SK-N-SH (cell line): ENCODE measurements at regions not wholly inside any gene's neighbourhood (a gene's known extent, or its start where the extent isn't known, plus 50 kb on each side); places are given as distances from the start of the nearest gene placed in this dataset.

Source experiments
- CTCF ChIA-PET: fragments of 300-600, 350-600 bp; formaldehyde crosslinking; extraction: SDS; loops from one replicate; lab custom pipeline; 2021; lab: Yijun Ruan, JAX
- POLR2A ChIA-PET: fragments of 350-600 bp; sonication (Branson Sonifier 250); formaldehyde crosslinking; extraction: SDS; loops from one replicate; lab custom pipeline; 2020; ENCODE audit warnings: antibody characterized with exemption, inconsistent platforms; lab: Yijun Ruan, JAX
- DNase-seq: peaks from one replicate; pipeline ENCODE4 v3.0.0; 2012
- H2AFZ ChIP-seq: fragments of 200-600 bp; sonication (generic); 2 replicates; pipeline ENCODE4 v1.8.1; 2016; ENCODE audit warnings: antibody characterized with exemption, mild to moderate bottlenecking, low read depth
- H3F3A ChIP-seq: fragments of 200-600 bp; sonication (generic); replicated peaks from 2 replicates; pipeline ENCODE3; 2016; ENCODE audit warnings: antibody characterized with exemption, mild to moderate bottlenecking; ENCODE audit not compliant: insufficient read depth
- H3K27ac ChIP-seq, 2 experiments: fragments of 200-500 bp in 1 of 2; fragments of 200-600 bp in 1 of 2; sonication (Bioruptor generic) in 1 of 2; sonication (generic), shearing (Covaris generic) in 1 of 2; 2 replicates each; pipeline versions ENCODE4 v1.5.1 to v1.6.1; 2014 to 2016; ENCODE audit warnings: low read depth in 2 of 2, inconsistent platforms in 1 of 2, low read length in 1 of 2, mild to moderate bottlenecking in 1 of 2, mixed read lengths in 1 of 2
- H3K27me3 ChIP-seq: fragments of 200-600 bp; sonication (generic), shearing (Covaris generic); 2 replicates; pipeline ENCODE4 v1.6.1; 2016; ENCODE audit warnings: mixed run types; ENCODE audit not compliant: insufficient read depth
- H3K36me3 ChIP-seq, 2 experiments: fragments of 200-500 bp in 1 of 2; fragments of 200-600 bp in 1 of 2; sonication (Bioruptor generic) in 1 of 2; sonication (generic) in 1 of 2; replicated peaks in 1 of 2; 2 replicates each; pipeline versions ENCODE3 to v1.5.1; 2014 to 2016; ENCODE audit warnings: low read length in 1 of 2, mild to moderate bottlenecking in 1 of 2; ENCODE audit not compliant: insufficient read depth in 2 of 2, control insufficient read depth in 1 of 2
- H3K4me1 ChIP-seq, 2 experiments: fragments of 200-500 bp in 1 of 2; fragments of 200-600 bp in 1 of 2; sonication (Bioruptor generic) in 1 of 2; sonication (generic), shearing (Covaris generic) in 1 of 2; 2 replicates each; pipeline versions ENCODE4 v1.5.1 to v1.6.1; 2014 to 2016; ENCODE audit warnings: low read depth in 1 of 2, low read length in 1 of 2, mixed run types in 1 of 2; ENCODE audit not compliant: insufficient read depth in 2 of 2, control insufficient read depth in 1 of 2
- H3K4me2 ChIP-seq: fragments of 200-600 bp; sonication (generic), shearing (Covaris generic); 2 replicates; pipeline ENCODE4 v1.6.1; 2017; ENCODE audit warnings: mixed run types
- H3K4me3 ChIP-seq, 2 experiments: fragments of 200-500 bp in 1 of 2; fragments of 200-600 bp in 1 of 2; sonication (Bioruptor generic) in 1 of 2; sonication (generic), shearing (Covaris generic) in 1 of 2; 2 replicates each; pipeline versions ENCODE4 v1.5.1 to v1.8.1; 2014 to 2016; ENCODE audit warnings: low read depth in 2 of 2, inconsistent platforms in 1 of 2, low read length in 1 of 2, mild to moderate bottlenecking in 1 of 2, mixed read lengths in 1 of 2, moderate library complexity in 1 of 2
- H3K79me2 ChIP-seq: fragments of 200-600 bp; sonication (generic); 2 replicates; pipeline ENCODE4 v1.8.1; 2017; ENCODE audit warnings: mild to moderate bottlenecking; ENCODE audit not compliant: insufficient read depth
- H3K9ac ChIP-seq: fragments of 200-600 bp; sonication (generic); 2 replicates; pipeline ENCODE4 v1.6.1; 2017; ENCODE audit warnings: mixed run types
- H3K9me2 ChIP-seq: fragments of 200-600 bp; sonication (generic); 2 replicates; pipeline ENCODE4 v1.6.1; 2017; ENCODE audit warnings: mixed run types
- H3K9me3 ChIP-seq: fragments of 200-600 bp; sonication (generic); 2 replicates; pipeline ENCODE4 v1.6.1; 2017; ENCODE audit warnings: mixed run types, mild to moderate bottlenecking, moderate library complexity
- H4K20me1 ChIP-seq: fragments of 200-600 bp; sonication (generic); 2 replicates; pipeline ENCODE4 v1.6.1; 2017; ENCODE audit warnings: mild to moderate bottlenecking, mixed run types; ENCODE audit not compliant: insufficient read depth
- EP300 ChIP-seq, 2 experiments: IDR thresholded peaks; 2 replicates each; pipeline versions ENCODE4 v1.4.0 to v1.6.1; 2012; ENCODE audit warnings: borderline replicate concordance in 1 of 2, low read depth in 1 of 2, low read length in 1 of 2
- EZH2phosphoT487 ChIP-seq: fragments of 200-600 bp; sonication (generic); IDR thresholded peaks from 2 replicates; pipeline ENCODE4 v1.6.1; 2017; ENCODE audit warnings: low read depth, mixed run types, mild to moderate bottlenecking, antibody characterized with exemption, moderate library complexity, borderline replicate concordance
- FOXJ3 ChIP-seq: sonication (generic); formaldehyde crosslinking; IDR thresholded peaks from 2 replicates; pipeline ENCODE4 v1.5.1; 2020; ENCODE audit warnings: mild to moderate bottlenecking, missing genetic modification reagents
- FOXM1 ChIP-seq: IDR thresholded peaks from 2 replicates; pipeline ENCODE4 v1.4.0; 2012; ENCODE audit warnings: low read depth, mild to moderate bottlenecking
- GATA2 ChIP-seq: sonication (generic); formaldehyde crosslinking; IDR thresholded peaks from 2 replicates; pipeline ENCODE4 v1.5.0; 2020; ENCODE audit warnings: mild to moderate bottlenecking, missing genetic modification reagents
- IRF3 ChIP-seq: fragments of 150-350 bp; IDR thresholded peaks from 2 replicates; pipeline ENCODE4 v1.6.1; 2016; ENCODE audit warnings: mild to moderate bottlenecking, low read depth, low read length
- MAX ChIP-seq: IDR thresholded peaks from 2 replicates; pipeline ENCODE4 v1.4.0; 2012; ENCODE audit warnings: low read depth
- MEF2A ChIP-seq: IDR thresholded peaks from 2 replicates; pipeline ENCODE4 v1.4.0; 2012; ENCODE audit warnings: low read depth, borderline replicate concordance
- NFIC ChIP-seq: IDR thresholded peaks from 2 replicates; pipeline ENCODE4 v1.4.0; 2012; ENCODE audit warnings: borderline replicate concordance
- RCOR1 ChIP-seq: fragments of 150-350 bp; IDR thresholded peaks from 2 replicates; pipeline ENCODE4 v1.6.1; 2017; ENCODE audit warnings: antibody characterized with exemption, low read length
- RFX5 ChIP-seq: IDR thresholded peaks from 2 replicates; pipeline ENCODE4 v1.6.1; 2012; ENCODE audit warnings: mild to moderate bottlenecking, improper control_type of control experiment, low read length
- RXRA ChIP-seq: IDR thresholded peaks from 2 replicates; pipeline ENCODE4 v1.4.0; 2012; ENCODE audit warnings: low read depth, mild to moderate bottlenecking, borderline replicate concordance
- TAF1 ChIP-seq: IDR thresholded peaks from 2 replicates; pipeline ENCODE4 v1.6.1; 2012; ENCODE audit warnings: low read depth, mild to moderate bottlenecking, low read length, moderate library complexity, borderline replicate concordance
- TCF12 ChIP-seq: IDR thresholded peaks from 2 replicates; pipeline ENCODE4 v1.4.0; 2012
- TEAD4 ChIP-seq: IDR thresholded peaks from 2 replicates; pipeline ENCODE4 v1.4.0; 2012; ENCODE audit warnings: mild to moderate bottlenecking, borderline replicate concordance; ENCODE audit not compliant: insufficient read depth
- ZBTB33 ChIP-seq: IDR thresholded peaks from 2 replicates; pipeline ENCODE4 v1.4.0; 2012; ENCODE audit warnings: low read depth, borderline replicate concordance
- WGBS: methylation state at CpG from one replicate; pipeline ENCODE4 v1.1.6; 2017; ENCODE audit warnings: low lambda C conversion rate; 5-methylcytosine and 5-hydroxymethylcytosine counted together

GRCh38 chr2:9144046-9144445 lies 62.6 kb upstream of the ASAP2 start:
- Histone ChIP-seq H3K79me2 (no peaks in the 10 kb centered on the region), H4K20me1 (no peaks in the 10 kb centered on the region), H3F3A (peaks cover 6% of the 10 kb centered on the region), H3K27me3 (no peaks in the 10 kb centered on the region), H3K4me2 (no peak overlapping the region), H3K4me1 (peaks cover 3 to 12% of the 10 kb centered on the region in 2 experiments; a peak in 2 of 4 replicates), H3K4me3 (no peak overlapping the region), H3K36me3 (no peaks in the 10 kb centered on the region), H3K9me3 (no peaks in the 10 kb centered on the region), H3K27ac (peak overlapping the region in 1 of 2 experiments; percentile 28; a peak in 1 of 4 replicates), H2AFZ (0 out of 2 replicates have a peak overlapping the region, but pooled peaks have one; percentile 24), H3K9me2 (no peaks in the 10 kb centered on the region), H3K9ac (no peak overlapping the region)
- DNase-seq = no peak
- TF ChIP-seq MAX (no peak), ZBTB33 (no peak), MEF2A (no peak), EZH2phosphoT487 (no peak)
- ChIA-PET POLR2A (no interaction called here), CTCF (interaction anchor here (0.6 to 7.1 kb wide), 25 partner anchors 11 to 333 kb away, joined by 3 to 68 read pairs (median 7); partner anchors contain the start of genes ASAP2, CPSF3 and ITGB1BP1)
- 91% methylated on average over 1 of the region's 1 CpG for WGBS

GRCh38 chr2:9143264-9143815 lies 63.3 kb upstream of the ASAP2 start:
- CTCF ChIA-PET = interaction anchor here (0.6 to 7.1 kb wide), 62 partner anchors 10 to 403 kb away, joined by 3 to 99 read pairs (median 4); partner anchors contain the start of genes ASAP2, CPSF3 and ITGB1BP1
- H3K79me2 ChIP-seq = no peaks in the 10 kb centered on the region
- H3K4me3 ChIP-seq = peak overlapping the region in 1 of 2 experiments; percentile 23; a peak in 1 of 4 replicates
- peak overlapping the region; percentile 65 for H3K4me2 ChIP-seq
- 0 out of 2 replicates have a peak overlapping the region, but pooled peaks have one; percentile 18 for H2AFZ ChIP-seq
- TF ChIP-seq FOXJ3 (CRISPR knock-in tag) (no peak), FOXM1 (no peak), TEAD4 (no peak), TAF1 (no peak), EP300 (IDR thresholded peaks at IDR 0.05; ENCODE audit: borderline replicate concordance in 1 of 2, low read depth in 1 of 2, low read length in 1 of 2) (no peak), RFX5 (no peak), TCF12 (no peak), MEF2A (no peak), RCOR1 (no peak), IRF3 (no peak), NFIC (no peak), RXRA (no peak), GATA2 (CRISPR knock-in tag) (no peak)
- TF ChIP-seq, all 33 proteins: peak for 0
- H3K36me3 ChIP-seq = no peaks in the 10 kb centered on the region
- peak overlapping the region; percentile 28; the same call in 1 of the 2 replicates for H3K9ac ChIP-seq
- no peaks in the 10 kb centered on the region for H3K27me3 ChIP-seq
- peak overlapping the region in 1 of 2 experiments; percentile 58; a peak in 3 of 4 replicates for H3K27ac ChIP-seq
- H3F3A ChIP-seq = peaks cover 6% of the 10 kb centered on the region
- H3K9me2 ChIP-seq = no peaks in the 10 kb centered on the region
- no peaks in the 10 kb centered on the region for H4K20me1 ChIP-seq
- no peak for DNase-seq
- peaks cover 3 to 8% of the 10 kb centered on the region in 2 experiments; a peak in 2 of 4 replicates for H3K4me1 ChIP-seq
- POLR2A ChIA-PET = no interaction called here
- 84% methylated on average over 11 of the region's 11 CpGs for WGBS
- H3K9me3 ChIP-seq = no peaks in the 10 kb centered on the region
